Stomach (tissue), 8 donors: ENCODE measurements at regions not wholly inside any gene's neighbourhood (a gene's known extent, or its start where the extent isn't known, plus 50 kb on each side); places are given as distances from the start of the nearest gene placed in this dataset.
A peak's percentile ranks its signal among the peaks of the same experiment; 100 is the strongest.

Experiments used
- DNase-seq, 2 donors: peaks; one replicate each; pipeline versions ENCODE4 v3.0.0 to v3.0.0-alpha.2; 2013 to 2019
- H3K27ac ChIP-seq, 5 donors: fragments of 200-600 bp in 4 of 5; sonication (generic) in 4 of 5; one replicate each; pipeline ENCODE4 v1.5.1; 2013 to 2019; ENCODE audit warnings: mild to moderate bottlenecking in 1 of 5, moderate library complexity in 1 of 5
- H3K27me3 ChIP-seq, 3 donors: fragments of 200-600 bp; sonication (generic); one replicate each; pipeline ENCODE4 v1.5.1; 2017 to 2019; ENCODE audit warnings: mixed run types in 1 of 3
- H3K36me3 ChIP-seq, 4 donors: fragments of 200-600 bp; sonication (generic); 1 replicate in 3 of 4; 2 replicates in 1 of 4; pipeline ENCODE4 v1.5.1; 2016 to 2019
- H3K4me1 ChIP-seq, 4 donors: fragments of 200-600 bp; sonication (generic); one replicate each; pipeline ENCODE4 v1.5.1; 2016 to 2019
- H3K4me3 ChIP-seq, 4 donors: fragments of 200-600 bp; sonication (generic) in 3 of 4; one replicate each; pipeline ENCODE4 v1.5.1; 2016 to 2019; ENCODE audit warnings: mild to moderate bottlenecking in 1 of 4
- H3K9me3 ChIP-seq, 4 donors: fragments of 200-600 bp; sonication (generic); one replicate each; pipeline ENCODE4 v1.5.1; 2016 to 2019
- EP300 ChIP-seq: sonication (generic); formaldehyde crosslinking; IDR thresholded peaks from one replicate; pipeline ENCODE4 v1.6.1; 2017; ENCODE audit warnings: antibody characterized with exemption
- POLR2A ChIP-seq, 4 donors: fragments of 450-650 bp; IDR thresholded peaks; one replicate each; pipeline ENCODE4 v1.6.1; 2016; ENCODE audit warnings: antibody characterized with exemption in 4 of 4, control low read depth in 2 of 4, mild to moderate bottlenecking in 1 of 4, moderate library complexity in 1 of 4
- POLR2AphosphoS5 ChIP-seq, 3 donors: sonication (generic); formaldehyde crosslinking; IDR thresholded peaks; one replicate each; pipeline ENCODE4 v1.6.1; 2016; ENCODE audit warnings: antibody characterized with exemption in 3 of 3
- WGBS, 5 donors: extraction: QIAGEN DNeasy Blood & Tissue Kit in 3 of 5; methylation state at CpG; one replicate each; pipeline versions ENCODE4 v1.1.5 to v1.1.7; 2013 to 2018; 5-methylcytosine and 5-hydroxymethylcytosine counted together
- intact Hi-C: fragments of 100-400 bp; cut with DNase I; formaldehyde crosslinking; loops from one replicate; pipeline ENCODE4 v1.15.1; 2023; ENCODE audit warnings: low total_unique reads
- TF ChIP-seq, protein P1 (sequence below), 7 experiments: fragments of 450-650 bp in 4 of 7; fragments of 200-600 bp in 3 of 7; sonication (generic) in 3 of 7; IDR thresholded peaks; one replicate each; pipeline ENCODE4 v1.5.1; 2016 to 2019; ENCODE audit warnings: antibody characterized with exemption in 7 of 7, control low read depth in 2 of 7, mild to moderate bottlenecking in 1 of 7
- donor health status: healthy with polysubstance abuse.
- donor health status: Bipolar disorder and iron deficiency.
- donor health status: healthy.

DNA sequence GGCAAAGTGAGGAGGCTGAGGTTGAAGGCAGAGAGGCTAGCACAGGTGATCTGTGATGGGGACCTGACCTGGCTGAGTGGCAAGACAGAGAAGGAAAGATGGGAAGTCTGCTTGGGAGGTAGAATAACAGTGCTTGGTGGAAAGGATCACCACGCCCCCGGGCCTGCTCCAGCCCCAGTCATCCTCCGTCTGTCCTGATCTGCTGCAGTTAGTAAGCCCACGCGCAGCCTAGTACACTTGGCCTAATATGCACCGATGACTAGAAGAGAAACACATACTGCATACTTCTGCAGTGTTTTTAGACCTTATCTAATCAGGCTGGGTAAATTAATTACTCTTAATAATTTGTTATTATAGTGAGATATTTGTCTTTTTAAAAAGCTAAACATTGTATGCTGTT is 103.7 kb upstream of the KLF3 start:
- no peak overlapping the region for H3K27ac ChIP-seq
- H3K27me3 ChIP-seq = no peaks in the 10 kb centered on the region
- H3K4me1 ChIP-seq = peaks cover 4 to 28% (median 13%) of the 10 kb centered on the region in 4 donors
- DNase-seq = no peak
- intact Hi-C loops = no loop called here
- 61 to 89% (median 72%) methylated on average over 6 of the region's 6 CpGs for WGBS, 5 donors
- no peak overlapping the region for H3K4me3 ChIP-seq
- peaks cover 0 to 5% (median 0%) of the 10 kb centered on the region in 4 donors for H3K9me3 ChIP-seq
- TF ChIP-seq POLR2AphosphoS5 (IDR thresholded peaks at IDR 0.05) (no peak), EP300 (no peak), POLR2A (IDR thresholded peaks at IDR 0.05) (no peak)
- TF ChIP-seq, protein P1, sequence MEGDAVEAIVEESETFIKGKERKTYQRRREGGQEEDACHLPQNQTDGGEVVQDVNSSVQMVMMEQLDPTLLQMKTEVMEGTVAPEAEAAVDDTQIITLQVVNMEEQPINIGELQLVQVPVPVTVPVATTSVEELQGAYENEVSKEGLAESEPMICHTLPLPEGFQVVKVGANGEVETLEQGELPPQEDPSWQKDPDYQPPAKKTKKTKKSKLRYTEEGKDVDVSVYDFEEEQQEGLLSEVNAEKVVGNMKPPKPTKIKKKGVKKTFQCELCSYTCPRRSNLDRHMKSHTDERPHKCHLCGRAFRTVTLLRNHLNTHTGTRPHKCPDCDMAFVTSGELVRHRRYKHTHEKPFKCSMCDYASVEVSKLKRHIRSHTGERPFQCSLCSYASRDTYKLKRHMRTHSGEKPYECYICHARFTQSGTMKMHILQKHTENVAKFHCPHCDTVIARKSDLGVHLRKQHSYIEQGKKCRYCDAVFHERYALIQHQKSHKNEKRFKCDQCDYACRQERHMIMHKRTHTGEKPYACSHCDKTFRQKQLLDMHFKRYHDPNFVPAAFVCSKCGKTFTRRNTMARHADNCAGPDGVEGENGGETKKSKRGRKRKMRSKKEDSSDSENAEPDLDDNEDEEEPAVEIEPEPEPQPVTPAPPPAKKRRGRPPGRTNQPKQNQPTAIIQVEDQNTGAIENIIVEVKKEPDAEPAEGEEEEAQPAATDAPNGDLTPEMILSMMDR (IDR thresholded peaks at IDR 0.05) = no peak
- no peaks in the 10 kb centered on the region for H3K36me3 ChIP-seq

GRCh38 chr4:38560768-38561558 is 103.0 kb upstream of the KLF3 start:
- H3K27me3 ChIP-seq = no peaks in the 10 kb centered on the region
- no peaks in the 10 kb centered on the region for H3K36me3 ChIP-seq
- no peak for DNase-seq
- no peak for TF ChIP-seq EP300
- TF ChIP-seq POLR2AphosphoS5 (IDR thresholded peaks at IDR 0.05) = no peak
- TF ChIP-seq, protein P1 (IDR thresholded peaks at IDR 0.05) = no peak
- no peak for TF ChIP-seq POLR2A (IDR thresholded peaks at IDR 0.05)
- peaks cover 10 to 35% (median 19%) of the 10 kb centered on the region in 4 donors for H3K4me1 ChIP-seq
- WGBS, 5 donors = 73 to 78% (median 76%) methylated on average over 7 of the region's 7 CpGs
- no peaks in the 10 kb centered on the region for H3K9me3 ChIP-seq
- intact Hi-C loops = no loop called here
- H3K4me3 ChIP-seq = no peak overlapping the region
- no peak overlapping the region for H3K27ac ChIP-seq

DNA sequence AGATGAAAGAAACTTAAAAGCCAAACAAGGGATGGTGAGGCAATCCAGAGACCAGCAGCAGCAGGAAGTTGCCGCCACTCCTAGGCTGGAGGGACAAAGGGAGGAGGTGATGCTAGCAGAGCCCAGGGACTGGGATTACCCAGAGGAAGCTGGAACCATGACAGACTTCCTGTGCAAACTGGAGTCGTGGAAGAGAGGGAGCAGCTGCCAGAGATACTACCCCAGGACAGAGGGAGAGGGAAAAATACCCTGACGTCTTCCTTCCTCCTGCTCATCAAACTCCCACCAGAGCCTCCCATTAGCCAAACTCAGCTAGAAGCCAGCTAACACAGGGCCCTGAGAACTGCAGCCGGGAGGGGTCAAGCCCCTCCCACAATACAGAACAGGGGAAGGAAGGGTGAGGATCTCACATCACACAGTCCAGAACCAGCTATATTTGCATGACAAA is 101.2 kb upstream of the KLF3 start:
- TF ChIP-seq, protein P1 (IDR thresholded peaks at IDR 0.05) = no peak
- TF ChIP-seq EP300 (no peak), POLR2AphosphoS5 (IDR thresholded peaks at IDR 0.05) (no peak), POLR2A (IDR thresholded peaks at IDR 0.05) (no peak)
- Histone ChIP-seq H3K4me3 (no peak overlapping the region), H3K27ac (no peak overlapping the region), H3K4me1 (peaks cover 10 to 44% (median 22%) of the 10 kb centered on the region in 4 donors), H3K36me3 (no peaks in the 10 kb centered on the region), H3K27me3 (no peaks in the 10 kb centered on the region), H3K9me3 (no peaks in the 10 kb centered on the region)
- peak in 1 of 2 donors; percentile 76 for DNase-seq
- 49 to 58% (median 53%) methylated on average over 4 of the region's 4 CpGs for WGBS, 5 donors
- intact Hi-C loops = no loop called here

DNA sequence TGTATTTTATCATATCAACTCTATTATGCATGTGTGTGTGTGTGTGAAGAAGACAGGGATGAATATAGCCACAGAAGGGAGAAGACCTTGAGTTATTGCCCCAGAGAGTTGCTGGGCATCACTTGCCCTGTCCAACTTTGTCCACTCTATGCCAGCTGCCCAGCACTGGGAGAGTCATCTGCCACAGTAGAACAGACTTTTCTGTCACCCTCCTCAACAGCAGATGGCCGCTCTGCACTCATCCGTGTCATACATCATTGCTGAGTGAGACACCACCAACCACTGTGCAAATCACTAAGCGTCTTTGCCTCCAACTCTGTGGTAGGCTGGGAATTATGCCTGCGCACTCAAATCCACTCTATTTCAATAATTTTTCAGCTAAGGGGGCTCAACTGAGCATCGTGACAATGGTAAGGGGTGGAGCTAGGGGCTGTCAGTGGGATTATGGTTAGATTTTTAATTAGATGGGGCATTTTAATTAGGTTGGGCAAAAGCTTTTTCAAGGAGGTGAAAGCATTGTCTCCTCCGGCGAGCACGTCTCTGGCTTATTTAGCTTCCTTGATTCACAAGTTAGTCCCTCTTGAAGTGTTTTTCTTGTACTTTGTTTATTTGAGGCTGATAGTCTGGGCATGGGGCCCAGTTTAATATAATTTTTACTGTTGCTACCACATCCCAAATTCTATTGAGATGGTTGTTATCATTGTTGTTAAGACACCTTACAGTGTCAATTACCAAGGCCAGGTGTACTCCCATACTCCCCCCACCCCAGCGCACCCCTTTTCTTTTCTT is 100.1 kb upstream of the KLF3 start:
- Histone ChIP-seq H3K4me1 (peaks cover 10 to 44% (median 22%) of the 10 kb centered on the region in 4 donors), H3K9me3 (no peaks in the 10 kb centered on the region), H3K27ac (peak overlapping the region in 1 of 5 donors; percentile 6), H3K36me3 (no peaks in the 10 kb centered on the region), H3K27me3 (no peaks in the 10 kb centered on the region), H3K4me3 (no peak overlapping the region)
- TF ChIP-seq EP300 (no peak), POLR2A (IDR thresholded peaks at IDR 0.05) (no peak), POLR2AphosphoS5 (IDR thresholded peaks at IDR 0.05) (no peak)
- TF ChIP-seq, protein P1 (IDR thresholded peaks at IDR 0.05) = no peak
- intact Hi-C loops = no loop called here
- WGBS, 5 donors = 44 to 71% (median 67%) methylated on average over 9 of the region's 9 CpGs
- peak in 1 of 2 donors; percentile 46 for DNase-seq
